ENCODE measurements at regions not wholly inside any gene's neighbourhood (a gene's known extent, or its start where the extent isn't known, plus 50 kb on each side); places are given as distances from the start of the nearest gene placed in this dataset.

DNA sequence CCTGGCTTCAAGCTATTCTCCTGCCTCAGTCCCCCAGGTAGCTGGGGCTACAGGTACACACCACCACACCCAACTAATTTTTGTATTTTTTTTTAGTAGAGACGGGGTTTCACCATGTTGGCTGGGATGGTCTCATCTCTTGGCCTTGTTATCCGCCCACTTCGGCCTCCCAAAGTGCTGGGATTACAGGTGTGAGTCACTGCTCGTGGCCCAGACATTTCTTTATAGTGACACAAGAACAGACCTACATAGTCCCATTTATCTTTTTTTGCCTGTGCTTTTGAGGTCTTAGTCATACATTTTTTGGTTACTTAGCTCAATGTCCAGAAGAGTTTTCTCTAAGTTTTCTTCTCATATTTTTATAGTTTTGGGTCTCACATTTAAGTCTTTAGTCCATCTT is 247.4 kb downstream of the SYT10 start:
- TF ChIP-seq, protein P1, sequence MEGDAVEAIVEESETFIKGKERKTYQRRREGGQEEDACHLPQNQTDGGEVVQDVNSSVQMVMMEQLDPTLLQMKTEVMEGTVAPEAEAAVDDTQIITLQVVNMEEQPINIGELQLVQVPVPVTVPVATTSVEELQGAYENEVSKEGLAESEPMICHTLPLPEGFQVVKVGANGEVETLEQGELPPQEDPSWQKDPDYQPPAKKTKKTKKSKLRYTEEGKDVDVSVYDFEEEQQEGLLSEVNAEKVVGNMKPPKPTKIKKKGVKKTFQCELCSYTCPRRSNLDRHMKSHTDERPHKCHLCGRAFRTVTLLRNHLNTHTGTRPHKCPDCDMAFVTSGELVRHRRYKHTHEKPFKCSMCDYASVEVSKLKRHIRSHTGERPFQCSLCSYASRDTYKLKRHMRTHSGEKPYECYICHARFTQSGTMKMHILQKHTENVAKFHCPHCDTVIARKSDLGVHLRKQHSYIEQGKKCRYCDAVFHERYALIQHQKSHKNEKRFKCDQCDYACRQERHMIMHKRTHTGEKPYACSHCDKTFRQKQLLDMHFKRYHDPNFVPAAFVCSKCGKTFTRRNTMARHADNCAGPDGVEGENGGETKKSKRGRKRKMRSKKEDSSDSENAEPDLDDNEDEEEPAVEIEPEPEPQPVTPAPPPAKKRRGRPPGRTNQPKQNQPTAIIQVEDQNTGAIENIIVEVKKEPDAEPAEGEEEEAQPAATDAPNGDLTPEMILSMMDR (IDR thresholded peaks at IDR 0.05), result no peak
- TF ChIP-seq POLR2AphosphoS5 (IDR thresholded peaks at IDR 0.05; ENCODE audit: insufficient read depth in 1 of 2, low read depth in 1 of 2), result no peak
